SHP77 (cell line): ENCODE measurements at regions not wholly inside any gene's neighbourhood (a gene's known extent, or its start where the extent isn't known, plus 50 kb on each side); places are given as distances from the start of the nearest gene placed in this dataset.

ENCODE experiments used
- DNase-seq, 2 experiments: peaks; one replicate each; lab custom pipeline; 2025; lab: John Stamatoyannopoulos, UW

- DNase-seq, result no peak
These were observed 63.9 kb upstream of the BARHL2 start for GRCh38 chr1:90780981-90781380.

DNA sequence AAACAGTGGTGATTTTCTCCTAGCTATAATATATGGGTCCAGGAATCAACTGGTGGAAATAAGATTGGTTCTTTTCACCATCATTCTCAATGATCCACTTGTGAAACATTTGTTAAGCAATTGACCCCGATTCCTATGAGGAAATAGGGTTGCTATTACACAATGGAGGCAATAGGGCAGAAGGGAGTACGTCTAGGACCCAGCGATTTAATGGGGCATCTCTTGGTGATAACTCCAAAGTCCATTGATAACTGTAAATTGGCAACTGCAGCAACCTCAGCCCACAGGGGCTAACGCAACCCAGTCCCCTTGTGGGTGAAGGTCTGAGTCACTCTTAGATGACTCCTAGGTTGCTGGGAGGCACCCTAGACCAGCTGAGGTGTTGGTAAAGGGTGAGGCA lies 62.5 kb upstream of the BARHL2 start:
- no peak for DNase-seq

GRCh38 chr1:90778486-90778885 lies 61.4 kb upstream of the BARHL2 start:
- DNase-seq, result no peak

DNA sequence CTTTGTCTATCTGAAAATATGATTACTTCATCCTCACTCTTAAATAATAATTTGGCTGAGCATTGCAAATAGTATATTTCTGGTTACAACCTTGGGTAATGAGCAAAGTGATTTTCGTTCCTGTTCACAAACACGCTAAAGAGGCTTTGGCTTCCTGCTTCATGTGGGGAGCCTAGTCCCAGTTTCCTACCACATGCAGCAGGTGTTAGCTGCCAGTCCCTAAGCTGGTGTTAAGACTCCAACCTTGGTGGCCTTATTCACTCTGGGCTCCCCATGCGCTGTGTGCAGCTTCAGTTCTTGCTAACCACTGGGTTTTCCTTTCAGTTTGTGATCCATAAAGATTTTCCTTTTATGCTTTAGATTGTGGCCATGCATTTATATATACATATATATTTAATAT lies 56.7 kb upstream of the BARHL2 start:
- no peak for DNase-seq

DNA sequence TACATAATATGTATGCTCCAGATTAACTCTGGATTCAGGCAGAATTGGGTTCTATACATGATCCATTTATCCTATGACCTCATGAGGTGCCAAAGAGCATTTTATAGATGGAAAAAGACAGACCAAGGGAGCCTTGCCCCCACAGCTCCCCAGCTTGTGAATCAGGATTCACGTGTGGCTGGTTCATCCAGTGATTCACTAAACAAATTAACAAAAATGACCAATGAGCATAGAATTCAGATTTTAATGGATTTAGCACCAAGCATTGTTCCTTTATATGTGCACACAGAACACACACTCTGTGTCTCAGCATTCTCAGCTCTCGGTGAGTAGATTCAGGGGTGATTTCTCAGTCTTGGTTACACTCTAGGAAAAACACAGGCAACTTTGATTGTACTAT lies 51.7 kb upstream of the BARHL2 start:
- no peak for DNase-seq

- DNase-seq, result no peak
These were observed 51.0 kb upstream of the BARHL2 start for GRCh38 chr1:90768098-90768497.
